ENCODE measurements at regions not wholly inside any gene's neighbourhood (a gene's known extent, or its start where the extent isn't known, plus 50 kb on each side); places are given as distances from the start of the nearest gene placed in this dataset.
A peak's percentile ranks its signal among the peaks of the same experiment; 100 is the strongest.

DNA sequence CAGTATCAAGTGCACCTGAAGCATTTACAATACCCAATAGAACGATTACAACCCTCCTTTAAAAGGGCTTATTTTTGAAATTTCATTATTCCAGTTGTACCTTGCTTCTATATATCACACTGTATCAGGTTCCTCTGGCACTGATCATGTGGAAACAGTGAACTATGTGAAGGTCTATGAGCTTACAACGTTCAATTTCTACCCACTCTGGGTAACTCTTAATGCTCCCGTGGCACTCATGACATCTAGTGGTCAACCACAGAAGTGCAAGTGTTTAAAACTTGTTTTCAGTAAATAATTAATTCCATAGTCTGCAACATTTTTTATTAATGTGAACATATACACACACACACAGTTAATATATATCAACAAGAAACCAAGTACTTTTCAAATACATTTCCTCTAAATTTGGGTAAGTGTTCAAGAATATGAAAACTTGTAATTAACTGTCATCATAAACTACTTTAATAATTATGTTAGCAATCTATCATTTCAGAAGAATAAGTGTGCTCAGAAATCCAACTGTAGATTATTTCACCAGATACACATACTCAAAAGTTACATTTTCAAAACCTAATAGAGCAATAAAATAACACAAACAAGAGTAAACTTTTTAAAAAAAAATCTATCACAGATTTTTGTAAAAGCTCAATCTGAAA, 61.0 kb downstream of the MPP7 start:
- peak; percentile 97 for TF ChIP-seq CTCF (IDR thresholded peaks at IDR 0.05; ENCODE audit: low read length, missing control alignments)
- H3K4me3 ChIP-seq (replicated peaks; ENCODE audit: low read depth, low read length) = no peak overlapping the region
- peak; percentile 72 for DNase-seq (ENCODE audit: low read depth)

DNA sequence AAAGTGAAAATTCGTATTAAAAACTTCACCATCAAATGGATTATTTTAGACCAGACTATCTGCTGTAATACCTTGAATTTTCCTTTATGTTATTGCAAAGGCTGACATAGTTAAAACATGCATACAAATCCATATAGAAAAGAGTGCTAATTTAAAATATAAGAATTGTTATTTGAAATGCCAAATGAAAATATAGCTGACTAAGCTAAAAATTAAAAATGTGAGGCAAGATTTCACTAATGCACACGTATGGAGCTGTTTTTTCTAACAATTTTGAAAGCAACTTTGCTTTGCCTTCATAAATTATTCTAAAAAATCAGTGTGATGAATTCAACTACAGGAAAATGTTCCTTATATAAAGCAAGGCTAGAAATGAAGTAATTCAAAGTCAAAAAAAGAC, 62.5 kb downstream of the MPP7 start:
- DNase-seq (ENCODE audit: low read depth) = no peak
- TF ChIP-seq CTCF (IDR thresholded peaks at IDR 0.05; ENCODE audit: low read length, missing control alignments) = no peak
- H3K4me3 ChIP-seq (replicated peaks; ENCODE audit: low read depth, low read length) = no peak overlapping the region

- no peak for DNase-seq (ENCODE audit: low read depth)
- H3K4me3 ChIP-seq (replicated peaks; ENCODE audit: low read depth, low read length) = no peak overlapping the region
- TF ChIP-seq CTCF (IDR thresholded peaks at IDR 0.05; ENCODE audit: low read length, missing control alignments) = no peak
Observed at GRCh38 chr10:28236591-28236990, 66.3 kb downstream of the MPP7 start.

GRCh38 chr10:28220811-28221210, 82.1 kb downstream of the MPP7 start:
- TF ChIP-seq CTCF (IDR thresholded peaks at IDR 0.05; ENCODE audit: low read length, missing control alignments) = no peak
- DNase-seq (ENCODE audit: low read depth) = no peak
- H3K4me3 ChIP-seq (replicated peaks; ENCODE audit: low read depth, low read length) = no peak overlapping the region

GRCh38 chr10:28219251-28219650, 83.6 kb downstream of the MPP7 start:
- DNase-seq (ENCODE audit: low read depth) = peak; percentile 11
- H3K4me3 ChIP-seq (replicated peaks; ENCODE audit: low read depth, low read length) = no peak overlapping the region
- TF ChIP-seq CTCF (IDR thresholded peaks at IDR 0.05; ENCODE audit: low read length, missing control alignments) = no peak

- no peak for TF ChIP-seq CTCF (IDR thresholded peaks at IDR 0.05; ENCODE audit: low read length, missing control alignments)
- H3K4me3 ChIP-seq (replicated peaks; ENCODE audit: low read depth, low read length) = no peak overlapping the region
- peak; percentile 43 for DNase-seq (ENCODE audit: low read depth)
Observed at GRCh38 chr10:28217848-28218247, 85.0 kb downstream of the MPP7 start.

- DNase-seq (ENCODE audit: low read depth) = no peak
- no peak overlapping the region for H3K4me3 ChIP-seq (replicated peaks; ENCODE audit: low read depth, low read length)
- TF ChIP-seq CTCF (IDR thresholded peaks at IDR 0.05; ENCODE audit: low read length, missing control alignments) = no peak
Observed at GRCh38 chr10:28215930-28216329, 86.9 kb downstream of the MPP7 start.

All from fibroblast of pulmonary artery (primary cell).